ENCODE measurements at regions not wholly inside any gene's neighbourhood (a gene's known extent, or its start where the extent isn't known, plus 50 kb on each side); places are given as distances from the start of the nearest gene placed in this dataset.

GRCh38 chr3:145865399-145866018 lies 295.5 kb downstream of the PLOD2 start:
- no peaks in the 10 kb centered on the region for H3K4me1 ChIP-seq (ENCODE audit: insufficient read depth, low read length, poor library complexity, severe bottlenecking)
- no peak for DNase-seq (ENCODE audit: low spot score)
- no peak overlapping the region for H3K4me3 ChIP-seq (ENCODE audit: low read depth, low read length, poor library complexity, severe bottlenecking)
- POLR2A ChIA-PET (ENCODE audit: low non-redundant PET) = no interaction called here
- H3K9me3 ChIP-seq (ENCODE audit: low read depth, low read length, poor library complexity, severe bottlenecking) = no peaks in the 10 kb centered on the region
- no peaks in the 10 kb centered on the region for H3K27me3 ChIP-seq (replicated peaks; ENCODE audit: insufficient read depth, low read depth, low read length, poor library complexity)
- H3K27ac ChIP-seq (ENCODE audit: low read depth, low read length, poor library complexity, severe bottlenecking) = no peak overlapping the region
- H3K36me3 ChIP-seq (ENCODE audit: insufficient read depth, low read length, poor library complexity, severe bottlenecking) = no peaks in the 10 kb centered on the region
- intact Hi-C loops (cut with micrococcal nuclease; ENCODE audit: unreplicated experiment) = no loop called here
- CTCF ChIA-PET = no interaction called here
- BruUV-seq (replicated peaks) = no TSS peak
- TF ChIP-seq EZH2 (IDR thresholded peaks at IDR 0.05; ENCODE audit: borderline replicate concordance, low read depth, low read length, poor library complexity, severe bottlenecking) (no peak), CTCF (conservative IDR thresholded peaks at IDR 0.05; ENCODE audit: low read depth, low read length) (no peak)

GRCh38 chr3:145869958-145870357 lies 291.0 kb downstream of the PLOD2 start:
- TF ChIP-seq EZH2 (IDR thresholded peaks at IDR 0.05; ENCODE audit: borderline replicate concordance, low read depth, low read length, poor library complexity, severe bottlenecking) = no peak
- TF ChIP-seq CTCF (conservative IDR thresholded peaks at IDR 0.05; ENCODE audit: low read depth, low read length) = no peak
- POLR2A ChIA-PET (ENCODE audit: low non-redundant PET) = no interaction called here
- Histone ChIP-seq H3K4me3 (ENCODE audit: low read depth, low read length, poor library complexity, severe bottlenecking) (no peak overlapping the region), H3K27me3 (replicated peaks; ENCODE audit: insufficient read depth, low read depth, low read length, poor library complexity) (no peaks in the 10 kb centered on the region), H3K4me1 (ENCODE audit: insufficient read depth, low read length, poor library complexity, severe bottlenecking) (no peaks in the 10 kb centered on the region), H3K27ac (ENCODE audit: low read depth, low read length, poor library complexity, severe bottlenecking) (no peak overlapping the region), H3K9me3 (ENCODE audit: low read depth, low read length, poor library complexity, severe bottlenecking) (no peaks in the 10 kb centered on the region), H3K36me3 (ENCODE audit: insufficient read depth, low read length, poor library complexity, severe bottlenecking) (no peaks in the 10 kb centered on the region)
- BruUV-seq (replicated peaks) = no TSS peak
- CTCF ChIA-PET = no interaction called here
- intact Hi-C loops (cut with micrococcal nuclease; ENCODE audit: unreplicated experiment) = no loop called here
- DNase-seq (ENCODE audit: low spot score) = no peak

GRCh38 chr3:145882436-145882835 lies 278.5 kb downstream of the PLOD2 start:
- no peaks in the 10 kb centered on the region for H3K9me3 ChIP-seq (ENCODE audit: low read depth, low read length, poor library complexity, severe bottlenecking)
- H3K4me1 ChIP-seq (ENCODE audit: insufficient read depth, low read length, poor library complexity, severe bottlenecking) = no peaks in the 10 kb centered on the region
- no peaks in the 10 kb centered on the region for H3K36me3 ChIP-seq (ENCODE audit: insufficient read depth, low read length, poor library complexity, severe bottlenecking)
- CTCF ChIA-PET = no interaction called here
- POLR2A ChIA-PET (ENCODE audit: low non-redundant PET) = no interaction called here
- no peaks in the 10 kb centered on the region for H3K27me3 ChIP-seq (replicated peaks; ENCODE audit: insufficient read depth, low read depth, low read length, poor library complexity)
- intact Hi-C loops (cut with micrococcal nuclease; ENCODE audit: unreplicated experiment) = no loop called here
- DNase-seq (ENCODE audit: low spot score) = no peak
- no TSS peak for BruUV-seq (replicated peaks)
- H3K4me3 ChIP-seq (ENCODE audit: low read depth, low read length, poor library complexity, severe bottlenecking) = no peak overlapping the region
- no peak for TF ChIP-seq CTCF (conservative IDR thresholded peaks at IDR 0.05; ENCODE audit: low read depth, low read length)
- no peak for TF ChIP-seq EZH2 (IDR thresholded peaks at IDR 0.05; ENCODE audit: borderline replicate concordance, low read depth, low read length, poor library complexity, severe bottlenecking)
- no peak overlapping the region for H3K27ac ChIP-seq (ENCODE audit: low read depth, low read length, poor library complexity, severe bottlenecking)

Measured in A673 (cell line).